IPS-18a (cell line): ENCODE measurements at regions not wholly inside any gene's neighbourhood (a gene's known extent, or its start where the extent isn't known, plus 50 kb on each side); places are given as distances from the start of the nearest gene placed in this dataset.

Experiments used
- H3K27ac ChIP-seq: one replicate; pipeline ENCODE4 v1.5.1; 2013; ENCODE audit warnings: low read length
- H3K27me3 ChIP-seq: one replicate; pipeline ENCODE4 v1.6.1; 2013; ENCODE audit warnings: mild to moderate bottlenecking, low read length; ENCODE audit not compliant: control insufficient read depth, insufficient read depth
- H3K36me3 ChIP-seq: one replicate; pipeline ENCODE4 v1.6.1; 2013; ENCODE audit warnings: low read depth, low read length; ENCODE audit not compliant: control insufficient read depth
- H3K4me1 ChIP-seq: one replicate; pipeline ENCODE4 v1.6.1; 2013; ENCODE audit warnings: low read depth, low read length; ENCODE audit not compliant: control insufficient read depth
- H3K4me3 ChIP-seq: one replicate; pipeline ENCODE4 v1.5.1; 2013; ENCODE audit warnings: low read length
- H3K9ac ChIP-seq: one replicate; pipeline ENCODE4 v1.6.1; 2013; ENCODE audit warnings: mild to moderate bottlenecking, low read length, moderate library complexity
- H3K9me3 ChIP-seq: one replicate; pipeline ENCODE4 v1.6.1; 2013; ENCODE audit warnings: low read depth, low read length; ENCODE audit not compliant: control insufficient read depth

GRCh38 chr10:107706096-107706725, 541.7 kb upstream of the SORCS1 start:
- no peak overlapping the region for H3K9ac ChIP-seq
- H3K4me1 ChIP-seq, result no peaks in the 10 kb centered on the region
- H3K27me3 ChIP-seq, result no peaks in the 10 kb centered on the region
- H3K9me3 ChIP-seq, result no peaks in the 10 kb centered on the region
- no peaks in the 10 kb centered on the region for H3K36me3 ChIP-seq
- no peak overlapping the region for H3K4me3 ChIP-seq
- H3K27ac ChIP-seq, result no peak overlapping the region

DNA sequence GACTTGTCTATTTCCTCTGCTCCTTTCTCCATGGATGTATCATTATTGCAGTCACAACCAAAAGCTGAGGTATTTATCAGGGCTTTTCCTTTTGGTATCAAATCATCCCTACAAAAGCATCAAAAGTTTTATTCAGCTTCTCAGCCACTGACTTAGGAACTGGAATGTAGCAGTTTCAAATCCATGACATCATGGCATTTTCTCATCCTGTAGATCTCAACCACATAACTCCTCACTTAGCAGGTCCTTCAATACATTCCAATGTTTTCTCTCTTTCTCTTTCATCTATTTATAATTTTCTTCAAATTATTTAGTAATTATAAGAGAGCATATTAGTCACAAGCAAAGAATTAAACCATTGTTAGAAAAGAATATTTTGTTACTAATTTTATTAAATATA, 537.4 kb upstream of the SORCS1 start:
- Histone ChIP-seq H3K9me3 (no peaks in the 10 kb centered on the region), H3K27me3 (no peaks in the 10 kb centered on the region), H3K27ac (no peak overlapping the region), H3K4me1 (no peaks in the 10 kb centered on the region), H3K9ac (no peak overlapping the region), H3K4me3 (no peak overlapping the region), H3K36me3 (no peaks in the 10 kb centered on the region)

- Histone ChIP-seq H3K9ac (no peak overlapping the region), H3K36me3 (no peaks in the 10 kb centered on the region), H3K27ac (no peak overlapping the region), H3K9me3 (no peaks in the 10 kb centered on the region), H3K27me3 (no peaks in the 10 kb centered on the region), H3K4me1 (no peaks in the 10 kb centered on the region), H3K4me3 (no peak overlapping the region)
Measured at GRCh38 chr10:107692072-107692471, 527.6 kb upstream of the SORCS1 start.

- no peaks in the 10 kb centered on the region for H3K36me3 ChIP-seq
Measured at GRCh38 chr10:107689323-107689722, 524.8 kb upstream of the SORCS1 start.

GRCh38 chr10:107687701-107688100, 523.2 kb upstream of the SORCS1 start:
- Histone ChIP-seq H3K9me3 (no peaks in the 10 kb centered on the region), H3K27ac (no peak overlapping the region), H3K9ac (no peak overlapping the region), H3K4me3 (no peak overlapping the region), H3K27me3 (no peaks in the 10 kb centered on the region), H3K36me3 (no peaks in the 10 kb centered on the region), H3K4me1 (no peaks in the 10 kb centered on the region)

More at GRCh38 chr10:107689323-107689722, 524.8 kb upstream of the SORCS1 start:
- Histone ChIP-seq H3K4me3 (no peak overlapping the region), H3K27me3 (no peaks in the 10 kb centered on the region), H3K9ac (no peak overlapping the region), H3K27ac (no peak overlapping the region), H3K9me3 (no peaks in the 10 kb centered on the region), H3K4me1 (no peaks in the 10 kb centered on the region)

- Histone ChIP-seq H3K27ac (no peak overlapping the region), H3K4me3 (no peak overlapping the region), H3K27me3 (no peaks in the 10 kb centered on the region), H3K9me3 (no peaks in the 10 kb centered on the region), H3K4me1 (no peaks in the 10 kb centered on the region), H3K36me3 (no peaks in the 10 kb centered on the region), H3K9ac (no peak overlapping the region)
Measured at GRCh38 chr10:107686095-107686494, 521.6 kb upstream of the SORCS1 start.

DNA sequence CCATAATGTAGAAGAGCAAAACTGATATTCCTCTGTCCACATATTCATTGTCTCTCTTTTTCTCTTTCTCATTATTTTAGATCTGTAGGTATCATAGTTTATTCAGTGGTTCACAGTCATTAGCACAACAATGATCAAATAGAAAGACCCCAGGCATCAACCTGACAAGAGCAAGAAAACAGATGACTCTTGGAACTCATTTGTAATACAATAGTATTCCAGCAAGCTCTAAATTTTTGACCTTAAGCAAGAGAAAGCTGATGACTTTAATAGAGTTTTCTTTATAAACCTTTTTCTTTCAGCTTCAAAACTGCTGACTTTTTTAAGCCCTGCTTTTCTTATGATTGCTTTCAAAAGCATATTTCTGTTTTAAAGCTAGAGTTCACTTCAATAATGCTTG, 507.5 kb upstream of the SORCS1 start:
- Histone ChIP-seq H3K36me3 (no peaks in the 10 kb centered on the region), H3K9ac (no peak overlapping the region), H3K4me1 (peaks cover 31% of the 10 kb centered on the region), H3K27me3 (no peaks in the 10 kb centered on the region), H3K27ac (no peak overlapping the region), H3K4me3 (no peak overlapping the region), H3K9me3 (no peaks in the 10 kb centered on the region)

GRCh38 chr10:107666214-107666613, 501.7 kb upstream of the SORCS1 start:
- Histone ChIP-seq H3K9me3 (no peaks in the 10 kb centered on the region), H3K9ac (no peak overlapping the region), H3K27me3 (no peaks in the 10 kb centered on the region), H3K27ac (no peak overlapping the region), H3K4me3 (no peak overlapping the region), H3K36me3 (no peaks in the 10 kb centered on the region), H3K4me1 (peaks cover 11% of the 10 kb centered on the region)

DNA sequence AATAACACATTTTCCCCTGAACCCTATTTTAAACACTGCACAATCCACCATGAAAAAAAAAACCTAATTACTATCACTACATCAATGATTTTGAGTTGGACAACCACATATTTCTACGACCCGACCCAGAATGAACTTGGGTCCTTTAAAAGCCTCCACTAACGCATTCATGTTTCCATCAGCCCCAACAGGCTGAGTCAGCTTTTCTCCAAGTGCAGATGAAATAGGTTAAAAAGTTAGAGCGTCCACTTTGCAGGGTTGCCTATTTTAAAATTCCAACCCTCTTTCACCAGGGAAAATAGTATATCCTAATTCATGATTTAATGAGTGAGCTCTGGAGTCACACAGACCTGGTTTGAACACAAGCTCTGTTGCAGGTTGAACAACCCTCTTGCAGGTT, 501.0 kb upstream of the SORCS1 start:
- H3K9me3 ChIP-seq, result no peaks in the 10 kb centered on the region
- H3K36me3 ChIP-seq, result no peaks in the 10 kb centered on the region
- H3K27me3 ChIP-seq, result no peaks in the 10 kb centered on the region

DNA sequence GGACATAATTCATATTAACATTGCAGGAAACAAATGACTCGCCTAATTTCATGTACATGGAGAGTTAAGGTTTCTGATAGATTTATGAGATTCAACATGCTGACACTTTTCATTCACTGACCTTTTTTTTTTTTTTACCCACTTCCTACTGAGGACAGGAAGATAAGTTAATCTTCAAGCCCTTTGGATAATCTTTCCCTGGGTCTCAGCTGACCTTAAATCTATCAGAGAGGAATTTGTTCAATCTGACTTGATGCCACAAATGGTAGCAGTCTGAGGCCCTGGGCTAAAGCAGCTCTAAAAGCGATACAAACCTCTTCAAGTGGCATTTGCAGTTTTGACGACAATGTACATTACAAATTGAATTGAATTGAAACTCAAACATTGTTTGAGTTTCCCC, 493.3 kb upstream of the SORCS1 start:
- H3K4me1 ChIP-seq, result no peaks in the 10 kb centered on the region
- H3K9ac ChIP-seq, result no peak overlapping the region
- no peaks in the 10 kb centered on the region for H3K9me3 ChIP-seq
- H3K36me3 ChIP-seq, result no peaks in the 10 kb centered on the region
- H3K27me3 ChIP-seq, result no peaks in the 10 kb centered on the region
- H3K4me3 ChIP-seq, result no peak overlapping the region
- H3K27ac ChIP-seq, result no peak overlapping the region

More for the DNA sequence above, 501.0 kb upstream of the SORCS1 start:
- no peak overlapping the region for H3K27ac ChIP-seq
- peaks cover 6% of the 10 kb centered on the region for H3K4me1 ChIP-seq
- H3K9ac ChIP-seq, result no peak overlapping the region
- H3K4me3 ChIP-seq, result no peak overlapping the region

GRCh38 chr10:107656932-107657331, 492.4 kb upstream of the SORCS1 start:
- H3K9me3 ChIP-seq, result no peaks in the 10 kb centered on the region
- no peaks in the 10 kb centered on the region for H3K27me3 ChIP-seq
- H3K36me3 ChIP-seq, result no peaks in the 10 kb centered on the region
- no peaks in the 10 kb centered on the region for H3K4me1 ChIP-seq
- H3K4me3 ChIP-seq, result no peak overlapping the region
- H3K9ac ChIP-seq, result no peak overlapping the region
- H3K27ac ChIP-seq, result no peak overlapping the region

- Histone ChIP-seq H3K9me3 (no peaks in the 10 kb centered on the region), H3K27ac (no peak overlapping the region), H3K9ac (no peak overlapping the region), H3K36me3 (no peaks in the 10 kb centered on the region), H3K4me3 (no peak overlapping the region), H3K4me1 (no peaks in the 10 kb centered on the region), H3K27me3 (no peaks in the 10 kb centered on the region)
Measured at GRCh38 chr10:107653832-107654287, 489.4 kb upstream of the SORCS1 start.
